ENCODE measurements at regions not wholly inside any gene's neighbourhood (a gene's known extent, or its start where the extent isn't known, plus 50 kb on each side); places are given as distances from the start of the nearest gene placed in this dataset.

GRCh38 chr6:129965096-129965495, 53.3 kb upstream of the L3MBTL3 start:
- no peak for TF ChIP-seq POLR2AphosphoS5 (IDR thresholded peaks at IDR 0.05; ENCODE audit: insufficient read depth, low read depth, low read length)
- no peak for TF ChIP-seq EZH2 (IDR thresholded peaks at IDR 0.05; ENCODE audit: borderline replicate concordance, low read depth, low read length, severe bottlenecking)
- TF ChIP-seq CTCF (IDR thresholded peaks at IDR 0.05; ENCODE audit: extremely low read depth in 1 of 2, insufficient read depth in 1 of 2, low read depth in 1 of 2, low read length in 2 of 2): no peak
- no peak for TF ChIP-seq POLR2A (IDR thresholded peaks at IDR 0.05; ENCODE audit: low read depth, low read length)
- no peak for TF ChIP-seq FOS (IDR thresholded peaks at IDR 0.05; ENCODE audit: borderline replicate concordance, insufficient read depth, low read length)
- TF ChIP-seq JUN (IDR thresholded peaks at IDR 0.05; ENCODE audit: borderline replicate concordance, insufficient read depth, insufficient read length, low read depth): no peak
- TF ChIP-seq MYC (IDR thresholded peaks at IDR 0.05; ENCODE audit: low read depth, low read length): no peak
- TF ChIP-seq MAX (IDR thresholded peaks at IDR 0.05; ENCODE audit: insufficient read depth, insufficient read length): no peak
